ENCODE measurements at regions not wholly inside any gene's neighbourhood (a gene's known extent, or its start where the extent isn't known, plus 50 kb on each side); places are given as distances from the start of the nearest gene placed in this dataset.

- no peak for TF ChIP-seq CTCF (IDR thresholded peaks at IDR 0.05)
- TF ChIP-seq POLR2A (IDR thresholded peaks at IDR 0.05), result no peak
These were observed 1458.8 kb downstream of the MRPL39 start for GRCh38 chr21:24148461-24148860.
